ENCODE measurements at regions not wholly inside any gene's neighbourhood (a gene's known extent, or its start where the extent isn't known, plus 50 kb on each side); places are given as distances from the start of the nearest gene placed in this dataset.

GRCh38 chr20:39645131-39645530, 683.0 kb downstream of the DHX35 start:
- TF ChIP-seq CTCF (IDR thresholded peaks at IDR 0.05; ENCODE audit: insufficient read depth, low read length) (no peak), REST (IDR thresholded peaks at IDR 0.05; ENCODE audit: insufficient replicate concordance, low read depth) (no peak), POLR2AphosphoS5 (IDR thresholded peaks at IDR 0.05; ENCODE audit: low read depth) (no peak), GABPA (IDR thresholded peaks at IDR 0.05; ENCODE audit: low read depth) (no peak)
